GM18507 (cell line): ENCODE measurements at regions not wholly inside any gene's neighbourhood (a gene's known extent, or its start where the extent isn't known, plus 50 kb on each side); places are given as distances from the start of the nearest gene placed in this dataset.
"Not testable (repeated sequence)": the region's sequence is repeated elsewhere in the genome, so short reads cannot be mapped to it uniquely, and the experiment has no call there.

Source experiments
- DNase-seq: peaks from one replicate; pipeline ENCODE4 v3.0.0; 2011; ENCODE audit warnings: low read depth; ENCODE audit not compliant: insufficient read length; ENCODE audit errors: extremely low spot score
- FAIRE-seq: peaks from 2 replicates; lab custom pipeline; 2011; peaks lifted over from hg19 to GRCh38; lab: Jason Lieb, UNC

DNA sequence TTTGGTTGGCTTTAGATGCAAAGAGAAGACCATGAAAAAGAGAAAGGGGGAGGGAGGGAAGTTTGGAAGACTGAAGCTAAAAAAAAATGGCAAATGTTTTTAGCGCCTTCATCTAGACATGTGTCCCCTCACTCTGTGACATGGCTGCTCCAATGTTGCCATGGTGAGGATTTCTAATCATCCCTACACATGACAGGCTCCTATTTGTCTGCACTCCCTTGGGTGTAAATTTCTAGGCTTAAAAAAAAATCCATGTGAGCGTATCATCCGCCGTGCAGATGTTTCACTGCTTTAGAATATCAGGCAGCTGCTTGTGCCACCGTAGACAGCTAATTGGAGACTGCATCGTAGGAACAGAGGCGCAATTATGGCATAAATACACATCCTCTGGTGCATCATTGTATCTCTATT lies 761.1 kb upstream of the MMS22L start:
- FAIRE-seq, result no peak
- DNase-seq, result no peak

DNA sequence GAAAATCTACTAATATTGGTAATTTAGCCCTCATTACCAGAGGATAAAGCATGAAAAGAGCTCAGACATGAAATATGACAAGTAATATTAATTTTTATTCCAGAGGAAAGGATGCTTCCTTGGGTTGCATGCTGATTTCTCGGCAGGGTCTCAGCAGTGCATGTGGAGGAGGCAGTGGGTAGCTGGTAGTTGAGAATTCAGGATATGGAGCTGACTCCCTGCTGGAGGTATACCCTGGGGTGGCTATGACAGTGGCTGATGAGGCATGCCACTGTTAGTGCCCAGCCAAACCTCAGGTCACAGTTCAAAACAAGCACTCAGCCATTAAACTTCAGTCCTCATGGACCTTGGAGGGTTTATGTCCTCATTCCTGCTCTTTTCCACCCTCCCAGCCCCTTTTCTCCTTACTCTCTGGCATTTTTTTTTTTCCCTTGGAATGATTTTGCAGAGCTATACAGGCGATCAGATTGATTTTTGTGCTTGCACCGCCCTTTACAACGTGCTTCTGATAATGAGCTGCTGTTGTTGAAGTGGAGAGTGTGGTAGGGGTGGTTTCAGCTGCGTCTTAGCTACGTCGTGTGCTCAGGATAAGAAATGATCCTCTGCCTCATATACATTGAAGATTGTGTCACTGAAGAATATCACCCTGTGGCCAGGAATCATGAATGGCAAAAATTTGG lies 761.9 kb upstream of the MMS22L start:
- FAIRE-seq (no peak), DNase-seq (no peak)

DNA sequence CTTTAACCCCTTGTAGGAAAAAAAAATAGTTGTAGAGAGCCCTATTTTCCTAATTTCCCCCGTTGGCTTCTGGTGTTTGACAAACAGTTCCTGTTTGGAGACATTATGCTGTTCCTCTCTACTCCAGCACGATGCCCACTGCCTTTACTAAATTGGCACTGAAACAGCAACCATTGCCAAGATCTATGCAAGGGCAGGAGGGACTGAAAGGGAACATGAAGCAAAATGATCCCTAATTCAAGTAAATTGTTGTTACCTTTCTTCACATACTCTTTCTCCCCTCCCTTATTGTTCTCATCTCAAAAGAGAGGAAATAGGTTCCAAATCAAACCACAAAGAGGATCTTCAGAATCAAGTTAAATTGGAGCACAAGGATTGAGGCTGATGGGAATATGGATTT lies 764.1 kb upstream of the MMS22L start:
- no peak for FAIRE-seq
- DNase-seq, result no peak

DNA sequence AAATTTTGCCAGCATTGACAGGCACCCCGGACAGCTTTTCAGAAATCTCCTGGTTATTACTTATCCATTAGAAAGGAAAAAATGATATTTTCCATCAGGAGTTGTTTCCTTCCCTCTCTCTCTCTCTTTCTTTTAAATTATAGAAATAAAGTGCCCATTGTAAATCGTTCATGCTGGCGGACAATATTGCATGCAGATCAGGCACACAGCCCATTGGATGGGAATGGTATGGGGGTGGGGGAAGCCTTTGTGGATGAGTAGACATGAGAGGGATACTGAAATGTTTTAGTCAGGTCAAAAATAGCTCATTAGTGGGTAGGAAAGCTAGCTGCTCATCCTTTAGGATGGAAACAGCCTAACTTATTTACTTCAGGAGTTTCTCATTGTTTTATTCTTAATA lies 764.9 kb upstream of the MMS22L start:
- FAIRE-seq (no peak), DNase-seq (no peak)

DNA sequence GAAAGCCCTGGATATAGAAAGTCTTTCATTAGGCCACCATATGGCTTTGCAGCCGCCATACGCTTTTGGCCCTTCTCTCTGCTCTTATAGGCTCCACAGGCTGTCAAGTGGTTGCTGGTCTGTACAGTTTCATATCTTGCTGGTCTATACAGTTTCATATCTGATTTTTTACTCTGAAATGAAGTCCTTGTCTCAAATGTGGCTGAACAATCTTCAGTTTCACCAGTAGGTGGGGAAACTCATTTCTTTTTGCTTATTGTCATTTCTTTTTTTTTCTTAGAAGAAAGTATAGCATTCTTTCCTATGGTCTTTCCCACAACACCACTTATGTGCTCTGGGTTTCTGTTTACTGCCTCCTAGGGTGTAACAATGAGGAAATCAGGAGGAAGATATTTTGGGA lies 771.4 kb upstream of the MMS22L start:
- DNase-seq (no peak), FAIRE-seq (no peak)

DNA sequence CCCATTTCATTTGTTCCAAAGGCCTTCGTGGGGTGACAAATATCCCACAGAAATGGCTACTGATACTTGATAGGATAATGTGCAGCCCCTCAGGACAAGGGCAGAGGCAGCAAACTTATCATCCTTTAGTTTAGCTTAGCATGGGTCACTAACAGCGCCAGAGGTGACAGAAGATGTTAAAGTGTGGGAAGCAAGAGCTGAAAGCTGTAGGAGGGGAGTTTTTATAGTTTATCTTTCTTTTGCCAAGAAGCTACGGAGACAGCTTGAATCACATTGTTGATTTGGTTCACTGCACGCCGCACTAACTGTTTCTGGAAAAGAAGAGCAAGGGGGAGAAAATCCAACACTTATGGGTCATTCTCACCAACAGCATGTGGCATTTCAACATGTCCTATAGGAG lies 773.9 kb upstream of the MMS22L start:
- no peak for FAIRE-seq
- no peak for DNase-seq

DNA sequence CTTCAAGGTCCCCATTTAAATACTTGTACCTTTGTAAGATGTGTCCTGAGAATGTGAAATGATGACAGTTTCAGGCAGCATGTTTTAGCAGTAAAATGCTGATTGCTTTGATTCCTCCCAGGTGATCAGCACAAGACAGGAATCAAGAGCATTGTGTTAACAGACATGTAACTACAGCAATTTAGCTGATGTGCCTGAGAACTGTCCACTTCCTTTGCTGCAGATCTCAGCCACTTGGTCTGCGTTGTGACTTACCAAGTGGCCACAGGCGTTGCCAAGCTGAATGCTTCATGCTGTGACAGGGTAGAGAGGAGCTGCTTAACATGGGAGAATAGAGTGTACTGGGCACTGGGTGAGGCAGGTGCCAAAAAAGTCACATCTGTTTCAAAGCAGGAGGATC lies 767.0 kb upstream of the POU3F2 start:
- DNase-seq (no peak), FAIRE-seq (no peak)

DNA sequence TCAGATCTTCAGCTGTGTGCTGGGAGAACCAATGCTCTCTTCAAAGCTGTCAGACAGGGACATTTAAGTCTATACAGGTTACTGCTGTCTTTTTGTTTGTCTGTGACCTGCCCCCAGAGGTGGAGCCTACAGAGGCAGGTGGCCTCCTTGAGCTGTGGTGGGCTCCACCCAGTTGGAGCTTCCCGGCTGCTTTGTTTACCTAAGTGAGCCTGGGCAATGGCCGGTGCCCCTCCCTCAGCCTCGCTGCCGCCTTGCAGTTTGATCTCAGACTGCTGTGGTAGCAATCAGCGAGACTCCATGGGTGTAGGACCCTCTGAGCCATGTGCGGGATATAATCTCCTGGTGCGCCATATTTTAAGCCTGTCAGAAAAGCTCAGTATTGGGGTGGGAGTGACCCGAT lies 745.8 kb upstream of the POU3F2 start:
- not testable (repeated sequence) for DNase-seq, FAIRE-seq

DNA sequence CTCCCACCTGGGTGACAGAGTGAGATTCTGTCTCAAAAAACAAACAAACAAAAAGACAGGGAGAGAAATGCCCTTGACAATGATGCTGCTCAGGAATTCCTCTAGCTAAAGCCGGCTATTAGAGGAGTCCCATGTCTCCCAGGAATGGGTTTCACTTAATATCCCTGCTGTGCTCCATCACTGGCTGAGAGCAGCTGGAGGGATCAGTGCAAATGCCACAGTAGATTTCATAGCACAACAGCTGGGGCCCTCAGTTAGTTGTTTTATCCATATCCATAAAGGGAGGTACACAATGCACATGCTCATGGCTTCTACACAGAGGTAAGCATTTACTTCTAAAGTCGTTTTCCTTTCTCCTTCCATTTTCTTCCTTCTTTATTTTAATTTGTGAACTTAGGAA lies 742.0 kb upstream of the POU3F2 start:
- DNase-seq, result no peak

DNA sequence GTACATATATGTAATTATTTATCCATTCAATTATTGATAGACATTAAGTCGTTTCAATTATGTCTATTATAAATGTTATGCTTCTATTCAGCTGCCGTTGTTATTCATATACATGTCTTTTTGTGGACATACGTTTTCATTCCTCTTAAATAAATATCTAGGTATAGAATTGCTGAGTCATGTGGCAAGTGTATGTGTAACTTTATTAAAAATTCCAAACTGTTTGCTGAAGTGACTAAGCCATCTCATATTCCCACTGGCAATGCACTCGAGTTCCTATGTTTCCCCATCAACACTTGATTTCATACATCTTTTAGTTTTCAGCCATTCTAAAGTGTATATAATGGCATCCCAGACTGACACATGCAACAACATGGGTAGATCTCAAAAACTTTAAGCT lies 739.7 kb upstream of the POU3F2 start:
- no peak for FAIRE-seq
- no peak for DNase-seq

More for the DNA sequence above, 742.0 kb upstream of the POU3F2 start:
- no peak for FAIRE-seq

DNA sequence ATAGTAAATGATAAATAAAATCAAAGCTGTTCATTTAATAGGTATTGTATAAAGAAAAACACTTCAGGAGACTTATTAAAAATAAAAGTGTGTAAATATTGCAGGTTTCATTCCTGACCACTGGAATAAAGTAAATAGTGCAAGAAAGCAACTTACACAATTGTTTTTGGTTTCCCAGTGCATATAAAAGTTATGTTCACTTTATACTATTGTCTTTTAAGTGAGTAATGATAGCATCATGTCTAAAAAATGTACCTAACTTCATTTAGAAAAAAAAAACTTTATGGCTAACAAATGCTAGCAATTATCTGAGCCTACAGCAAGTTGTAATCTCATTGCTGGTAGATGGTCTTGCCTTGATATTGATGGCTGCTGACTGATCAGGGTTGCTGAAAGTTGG lies 726.6 kb upstream of the POU3F2 start:
- FAIRE-seq (no peak), DNase-seq (no peak)

DNA sequence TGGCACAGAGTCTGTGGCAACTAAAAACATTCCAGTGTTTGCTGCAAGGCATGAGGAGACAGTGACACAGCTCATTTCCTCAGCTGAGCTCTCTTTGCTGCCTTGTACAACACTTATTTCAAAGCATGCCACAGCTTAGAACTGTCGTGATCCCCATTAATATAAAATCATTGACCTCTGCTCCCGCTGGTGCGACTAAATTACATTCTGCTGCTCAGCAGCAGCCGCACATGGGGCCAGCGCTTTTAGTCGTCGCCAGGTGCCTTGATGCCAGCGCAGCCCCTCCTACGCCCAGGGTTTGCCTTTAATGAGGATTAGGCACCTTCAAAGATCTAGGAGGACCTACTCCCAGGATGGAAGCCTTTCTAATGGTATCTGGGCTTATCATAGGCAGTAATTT lies 717.9 kb upstream of the POU3F2 start:
- DNase-seq (no peak), FAIRE-seq (no peak)

DNA sequence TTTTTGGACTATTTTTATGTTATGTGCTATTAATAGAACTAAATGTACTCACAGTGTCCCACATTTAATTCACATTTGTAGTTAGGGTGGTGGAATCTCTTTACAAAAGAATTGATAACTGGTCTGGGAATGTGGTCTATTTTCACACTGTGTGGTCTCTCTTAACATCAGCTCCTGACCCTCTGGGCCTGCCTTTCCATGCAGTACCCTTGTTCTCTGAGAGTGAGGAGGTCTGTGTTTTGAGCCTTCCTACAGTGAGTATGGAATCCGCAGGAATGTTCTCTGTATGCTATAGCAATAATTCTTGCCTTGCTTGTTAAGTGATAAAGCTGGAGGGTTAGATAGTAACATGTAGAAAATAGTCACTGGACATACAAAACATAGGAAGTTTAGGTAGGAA lies 717.3 kb upstream of the POU3F2 start:
- DNase-seq, result no peak
- no peak for FAIRE-seq

DNA sequence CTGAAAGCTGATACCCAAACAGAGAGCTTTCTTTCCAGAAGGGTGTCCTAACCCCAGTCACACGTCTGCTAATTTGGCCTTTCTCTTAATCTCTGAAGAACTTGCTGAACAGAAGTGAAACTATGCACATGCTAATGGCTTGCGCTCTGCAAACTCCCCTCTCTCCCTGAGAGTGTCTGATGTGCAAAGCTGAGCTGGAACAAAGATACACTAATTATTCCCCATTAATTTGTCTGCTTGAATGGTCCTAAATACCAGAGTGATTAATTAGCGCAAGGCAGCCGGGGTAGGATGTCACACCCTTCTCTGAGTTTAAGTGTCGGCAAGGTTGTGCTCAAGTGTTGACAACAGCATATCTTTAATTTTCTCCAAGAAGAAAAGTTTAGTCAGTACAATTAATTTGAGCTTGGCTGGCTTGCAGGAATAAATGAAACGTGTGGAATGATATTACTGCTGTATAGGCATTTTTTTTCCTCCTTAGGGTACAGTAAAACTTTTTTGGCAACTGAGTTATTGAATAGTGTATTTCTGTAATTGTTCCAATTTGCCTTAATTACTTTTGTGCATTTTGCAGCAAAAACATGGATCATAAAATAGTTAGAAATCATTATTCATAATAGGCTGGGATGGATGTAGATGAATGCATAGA lies 715.9 kb upstream of the POU3F2 start:
- FAIRE-seq (no peak), DNase-seq (no peak)

DNA sequence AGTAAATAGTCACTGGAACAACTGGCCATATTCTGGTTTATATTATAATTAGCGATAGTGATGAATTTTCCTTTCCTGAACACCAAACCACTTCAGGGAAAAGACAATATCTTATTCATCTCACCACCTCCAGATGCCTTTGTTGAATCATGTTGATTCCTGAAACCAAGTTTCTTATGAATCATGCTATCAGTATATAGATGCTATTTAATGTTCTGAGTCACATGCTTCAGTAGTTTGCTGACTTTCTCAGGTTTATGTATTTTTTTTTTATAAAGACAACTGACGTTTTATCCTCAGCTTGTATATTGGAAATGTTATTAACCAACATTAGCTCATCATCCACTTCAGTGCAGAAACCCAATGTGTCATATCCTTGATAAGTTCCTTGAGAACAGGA lies 710.2 kb upstream of the POU3F2 start:
- DNase-seq, result no peak
- FAIRE-seq, result no peak

DNA sequence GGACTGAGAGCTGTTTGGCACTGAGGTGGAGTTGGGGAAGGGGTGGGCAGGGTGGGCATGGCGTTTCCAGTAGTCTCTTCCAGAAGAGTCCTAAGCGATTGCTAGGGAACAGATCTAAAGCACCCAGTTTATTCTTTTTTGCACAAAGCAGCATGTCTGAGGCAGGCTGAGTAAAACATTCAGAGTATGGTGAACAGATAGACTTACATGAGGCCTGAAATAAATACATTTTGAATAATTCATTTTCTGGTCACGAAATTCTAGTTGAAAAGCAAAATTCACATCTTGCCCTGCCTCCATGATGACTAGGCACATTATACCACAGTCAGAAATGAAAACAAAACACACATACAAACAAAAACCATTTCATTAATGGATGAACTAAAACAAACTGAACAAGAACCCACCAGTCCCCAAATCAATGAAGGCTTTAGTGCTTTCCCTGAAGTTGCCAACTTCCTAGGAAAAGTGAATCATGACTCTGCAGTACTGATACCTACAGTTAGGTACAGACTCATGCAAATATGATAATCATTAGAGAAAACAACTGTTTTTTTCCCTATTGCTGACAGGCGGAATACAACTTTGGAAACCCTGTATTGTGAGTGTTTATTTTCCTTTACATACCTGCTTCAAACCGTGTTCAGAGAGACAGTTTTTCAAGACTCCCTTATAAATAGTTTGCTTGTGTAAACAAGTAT lies 702.9 kb upstream of the POU3F2 start:
- no peak for DNase-seq

DNA sequence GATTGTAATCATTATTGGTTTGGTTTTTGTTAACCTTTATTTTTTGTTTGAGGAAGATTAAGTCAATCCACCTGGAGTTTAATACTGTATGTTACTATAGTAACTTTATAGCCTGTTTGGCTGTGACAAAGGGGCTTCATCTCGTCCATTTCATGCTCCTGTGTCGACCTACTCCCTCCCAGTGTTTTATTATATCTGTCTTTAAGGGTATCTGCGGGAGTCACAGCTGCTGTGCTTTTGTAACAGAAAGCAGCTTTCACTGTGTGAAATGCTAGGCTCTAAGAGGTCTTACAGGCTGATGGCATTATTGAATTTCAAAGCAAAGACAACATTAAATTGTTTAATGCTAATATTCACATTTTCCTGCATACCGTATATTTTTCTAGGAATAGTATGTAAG lies 698.0 kb upstream of the POU3F2 start:
- no peak for FAIRE-seq

More for the DNA sequence above, 702.9 kb upstream of the POU3F2 start:
- FAIRE-seq, result no peak

DNA sequence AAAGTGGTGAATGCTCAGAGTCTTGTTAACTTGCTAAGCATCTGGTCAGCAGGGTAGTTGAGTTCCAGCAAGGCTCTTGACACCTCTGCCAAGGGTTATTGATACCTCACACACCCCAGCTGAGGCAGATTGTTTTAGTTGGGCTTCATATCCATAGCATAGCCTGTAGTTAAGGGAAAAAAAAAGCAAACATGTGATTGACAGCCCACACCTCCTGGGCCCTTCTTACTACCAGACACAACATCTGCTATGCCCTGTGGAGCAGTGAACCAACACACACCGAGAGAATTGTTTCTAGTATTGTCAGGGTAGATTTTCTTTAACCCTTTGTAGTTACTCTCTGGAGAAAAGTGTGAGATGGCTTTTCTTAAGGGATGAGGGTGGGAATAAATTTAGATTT lies 697.0 kb upstream of the POU3F2 start:
- DNase-seq, result no peak
- no peak for FAIRE-seq

More for the DNA sequence above, 698.0 kb upstream of the POU3F2 start:
- no peak for DNase-seq

DNA sequence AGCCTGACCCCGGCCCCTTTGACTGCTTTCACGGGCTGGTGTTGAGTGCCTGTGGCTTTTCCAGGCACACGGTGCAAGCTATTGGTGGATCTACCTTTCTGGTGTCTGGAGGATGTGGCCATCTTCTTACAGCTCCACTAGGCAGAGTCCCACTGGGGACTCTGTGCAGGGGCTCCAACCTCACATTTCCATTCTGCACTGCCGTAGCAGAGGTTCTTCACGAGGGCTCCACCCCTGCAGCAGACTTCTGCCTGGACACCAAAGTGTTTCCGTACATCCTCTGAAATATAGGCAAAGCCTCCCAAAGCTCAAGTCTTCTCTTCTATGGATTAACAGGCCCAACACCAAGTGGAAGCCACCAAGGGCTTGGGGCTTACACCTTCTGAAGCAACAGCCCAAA lies 691.5 kb upstream of the POU3F2 start:
- FAIRE-seq, result no peak

DNA sequence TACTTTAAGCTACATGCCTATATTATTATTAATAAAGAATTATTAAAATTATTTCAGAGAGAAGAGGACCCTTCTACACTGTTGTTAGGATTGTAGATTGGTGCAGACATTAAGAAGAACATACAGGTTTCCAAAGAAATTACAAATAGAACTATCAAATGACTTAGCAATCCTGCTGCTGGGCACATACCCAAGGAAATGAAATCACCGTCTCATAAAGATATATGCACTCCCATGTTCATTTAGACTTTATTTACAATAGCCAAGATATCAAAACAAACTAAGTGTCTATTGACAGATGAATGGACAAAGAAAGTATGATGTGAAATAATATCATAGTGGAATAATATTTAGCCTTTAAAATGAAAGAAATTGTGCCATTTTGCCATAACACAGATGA lies 687.7 kb upstream of the POU3F2 start:
- no peak for DNase-seq
- FAIRE-seq, result no peak

More for the DNA sequence above, 691.5 kb upstream of the POU3F2 start:
- DNase-seq, result no peak

DNA sequence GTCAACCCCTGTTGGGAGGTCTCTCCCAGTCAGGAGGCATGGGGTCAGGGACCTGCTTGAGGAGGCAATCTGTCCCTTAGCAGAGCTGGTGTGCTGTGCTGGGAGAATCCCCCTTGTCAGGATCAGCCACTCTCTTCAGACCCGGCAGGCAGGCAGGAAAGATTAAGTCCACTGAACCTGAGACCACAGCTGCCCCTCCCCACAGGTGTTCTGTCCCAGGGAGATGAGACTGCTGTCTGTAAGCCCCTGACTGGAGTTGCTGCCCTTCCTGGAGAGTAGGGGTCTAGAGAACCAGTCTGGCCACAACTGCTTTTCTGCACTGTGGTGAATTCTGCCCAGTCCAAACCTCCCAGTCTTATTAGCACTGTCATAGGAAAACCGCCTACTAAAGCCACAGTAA lies 677.8 kb upstream of the POU3F2 start:
- no peak for FAIRE-seq
- no peak for DNase-seq
